ENCODE measurements at regions not wholly inside any gene's neighbourhood (a gene's known extent, or its start where the extent isn't known, plus 50 kb on each side); places are given as distances from the start of the nearest gene placed in this dataset.

GRCh38 chr5:100676817-100677631, 141.8 kb downstream of the FAM174A start:
- peak; percentile 60 for DNase-seq (ENCODE audit: low read depth, low spot score)
- BruUV-seq (replicated peaks) = no TSS peak
- Histone ChIP-seq H3K9ac (replicated peaks; ENCODE audit: extremely low read depth, insufficient read depth, low read length) (no peak overlapping the region), H3K4me1 (ENCODE audit: control insufficient read depth, extremely low read depth, insufficient read depth, low read length) (no peaks in the 10 kb centered on the region), H3K4me2 (ENCODE audit: insufficient read depth, low read length) (no peak overlapping the region), H3K9me1 (replicated peaks; ENCODE audit: control insufficient read depth, extremely low read depth, insufficient read depth, low read length) (no peaks in the 10 kb centered on the region), H2AFZ (ENCODE audit: low read depth, low read length) (no peak overlapping the region), H3K9me3 (replicated peaks; ENCODE audit: control insufficient read depth, insufficient read depth, low read length) (no peaks in the 10 kb centered on the region), H3K36me3 (ENCODE audit: control insufficient read depth in 2 of 2, extremely low read depth in 1 of 2, insufficient read depth in 2 of 2, low read length in 2 of 2) (no peaks in the 10 kb centered on the region), H3K4me3 (replicated peaks in 1 of 3; ENCODE audit: insufficient read depth in 1 of 3, low read depth in 1 of 3, low read length in 3 of 3) (no peak overlapping the region), H3K27me3 (ENCODE audit: control insufficient read depth in 2 of 2, insufficient read depth in 2 of 2, low read length in 2 of 2) (no peaks in the 10 kb centered on the region), H3K27ac (ENCODE audit: insufficient read depth, low read depth, low read length) (no peak overlapping the region), H3K79me2 (ENCODE audit: control insufficient read depth, insufficient read depth, low read length) (no peaks in the 10 kb centered on the region), H4K20me1 (replicated peaks; ENCODE audit: control insufficient read depth, extremely low read depth, insufficient read depth, low read length) (no peaks in the 10 kb centered on the region)
- ChIA-PET CTCF (interaction anchor here (0.8 to 1.4 kb wide), 3 partner anchors 8 to 58 kb away, joined by 3 to 4 read pairs (median 4); no protein-coding TSS in a partner anchor), POLR2A (no interaction called here)
- dilution Hi-C loops (cut with MboI; ENCODE audit: extremely low pct_ligation_motif_present, low sequenced_read_pairs) = no loop called here
- intact Hi-C loops (cut with micrococcal nuclease) = no loop called here
- FAIRE-seq = peak; percentile 48
- TF ChIP-seq GATA2 (IDR thresholded peaks at IDR 0.05; ENCODE audit: insufficient read depth, insufficient read length, low read depth, low read length) (peak; percentile 66), POLR2A (IDR thresholded peaks at IDR 0.05; ENCODE audit: low read depth, low read length) (no peak)

- intact Hi-C loops (cut with micrococcal nuclease) = loop anchor here (10.0 kb wide), 1 partner anchor 198 kb away; no protein-coding TSS in a partner anchor
- Histone ChIP-seq H3K4me3 (replicated peaks in 1 of 3; ENCODE audit: insufficient read depth in 1 of 3, low read depth in 1 of 3, low read length in 3 of 3) (no peak overlapping the region), H3K4me1 (ENCODE audit: control insufficient read depth, extremely low read depth, insufficient read depth, low read length) (peaks cover 8% of the 10 kb centered on the region), H3K4me2 (ENCODE audit: insufficient read depth, low read length) (no peak overlapping the region), H4K20me1 (replicated peaks; ENCODE audit: control insufficient read depth, extremely low read depth, insufficient read depth, low read length) (no peaks in the 10 kb centered on the region), H3K9me1 (replicated peaks; ENCODE audit: control insufficient read depth, extremely low read depth, insufficient read depth, low read length) (no peaks in the 10 kb centered on the region), H3K27me3 (ENCODE audit: control insufficient read depth in 2 of 2, insufficient read depth in 2 of 2, low read length in 2 of 2) (no peaks in the 10 kb centered on the region), H2AFZ (ENCODE audit: low read depth, low read length) (no peak overlapping the region), H3K36me3 (ENCODE audit: control insufficient read depth in 2 of 2, extremely low read depth in 1 of 2, insufficient read depth in 2 of 2, low read length in 2 of 2) (no peaks in the 10 kb centered on the region), H3K9me3 (replicated peaks; ENCODE audit: control insufficient read depth, insufficient read depth, low read length) (no peaks in the 10 kb centered on the region), H3K27ac (ENCODE audit: insufficient read depth, low read depth, low read length) (no peak overlapping the region), H3K9ac (replicated peaks; ENCODE audit: extremely low read depth, insufficient read depth, low read length) (no peak overlapping the region), H3K79me2 (ENCODE audit: control insufficient read depth, insufficient read depth, low read length) (no peaks in the 10 kb centered on the region)
- CTCF ChIA-PET = no interaction called here
- POLR2A ChIA-PET = no interaction called here
- FAIRE-seq = no peak
- DNase-seq (ENCODE audit: low read depth, low spot score) = no peak
- no peak for TF ChIP-seq POLR2AphosphoS5 (IDR thresholded peaks at IDR 0.05; ENCODE audit: insufficient read depth, low read depth, low read length)
- TF ChIP-seq MYC (IDR thresholded peaks at IDR 0.05; ENCODE audit: low read depth, low read length) = no peak
- TF ChIP-seq POLR2A (IDR thresholded peaks at IDR 0.05; ENCODE audit: low read depth, low read length) = no peak
- TF ChIP-seq FOS (IDR thresholded peaks at IDR 0.05; ENCODE audit: borderline replicate concordance, insufficient read depth, low read length) = no peak
- TF ChIP-seq GATA2 (IDR thresholded peaks at IDR 0.05; ENCODE audit: insufficient read depth, insufficient read length, low read depth, low read length) = no peak
- no peak for TF ChIP-seq MAX (IDR thresholded peaks at IDR 0.05; ENCODE audit: insufficient read depth, insufficient read length)
- TF ChIP-seq JUN (IDR thresholded peaks at IDR 0.05; ENCODE audit: borderline replicate concordance, insufficient read depth, insufficient read length, low read depth) = no peak
- no peak for TF ChIP-seq EZH2 (IDR thresholded peaks at IDR 0.05; ENCODE audit: borderline replicate concordance, low read depth, low read length, severe bottlenecking)
- TF ChIP-seq CTCF (IDR thresholded peaks at IDR 0.05; ENCODE audit: extremely low read depth in 1 of 2, insufficient read depth in 1 of 2, low read depth in 1 of 2, low read length in 2 of 2) = no peak
- dilution Hi-C loops (cut with MboI; ENCODE audit: extremely low pct_ligation_motif_present, low sequenced_read_pairs) = no loop called here
- BruUV-seq (replicated peaks) = no TSS peak
Observed at GRCh38 chr5:100682625-100683024, 147.5 kb downstream of the FAM174A start.

All from endothelial cell of umbilical vein (primary cell).